ENCODE measurements at regions not wholly inside any gene's neighbourhood (a gene's known extent, or its start where the extent isn't known, plus 50 kb on each side); places are given as distances from the start of the nearest gene placed in this dataset.

DNA sequence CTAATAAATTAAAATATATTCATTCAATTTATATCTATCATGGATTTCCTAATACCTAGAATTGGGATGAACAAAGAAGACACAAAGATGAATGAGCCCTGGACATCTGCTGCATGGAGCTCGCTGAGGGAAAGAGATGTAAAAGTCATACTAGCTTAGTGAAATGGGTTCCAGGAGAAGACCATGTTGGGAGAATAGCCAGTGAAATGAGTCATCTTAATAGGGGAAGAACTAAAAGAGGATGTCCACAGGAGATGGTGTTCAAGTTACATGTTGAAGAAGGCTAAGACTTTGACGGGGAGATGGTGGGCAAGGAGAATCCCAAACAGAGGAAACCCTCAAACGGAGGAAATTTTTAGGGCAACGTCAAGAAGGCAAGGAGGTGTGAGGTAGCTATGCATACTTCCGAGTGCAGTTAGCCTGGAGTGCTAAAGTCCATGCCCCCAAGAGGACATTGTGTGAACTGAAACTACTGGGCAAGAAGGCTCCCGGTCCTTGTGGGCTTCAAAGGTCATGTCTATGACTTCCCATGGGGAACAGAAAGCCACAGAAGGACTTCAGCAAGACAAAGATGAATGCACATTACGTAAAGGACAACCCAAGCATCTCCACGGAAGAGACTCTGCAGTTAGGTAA, 220.5 kb upstream of the CDH11 start:
- no peak overlapping the region for H3K4me3 Mint-ChIP-seq
- no peaks in the 10 kb centered on the region for H3K4me1 Mint-ChIP-seq
- H3K27ac Mint-ChIP-seq = no peak overlapping the region
- peaks cover 8 to 12% of the 10 kb centered on the region in 2 donors for H3K9me3 Mint-ChIP-seq
- ATAC-seq (no peak), DNase-seq (no peak)
- no peaks in the 10 kb centered on the region for H3K27me3 Mint-ChIP-seq

DNA sequence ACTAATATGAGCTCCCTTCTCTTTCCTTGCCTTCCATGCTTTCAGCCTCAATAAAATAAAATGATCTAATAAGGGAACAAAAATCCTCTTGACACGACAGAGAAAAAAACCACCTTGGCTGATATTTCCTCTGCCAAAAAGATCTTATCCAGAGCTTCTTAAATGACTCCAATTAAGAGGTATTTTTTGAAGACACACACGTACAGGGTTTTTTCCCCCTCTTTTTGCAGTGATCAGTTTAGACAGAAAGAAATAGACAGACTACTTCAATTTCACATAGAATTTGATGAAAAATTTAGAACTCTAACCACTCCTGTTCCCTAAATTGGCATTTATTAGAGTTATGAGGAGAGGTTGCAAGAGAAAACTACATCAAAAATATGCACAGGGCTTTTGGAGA, 217.2 kb upstream of the CDH11 start:
- peaks cover 12 to 18% of the 10 kb centered on the region in 2 donors for H3K9me3 Mint-ChIP-seq

GRCh38 chr16:65336160-65336559, 214.3 kb upstream of the CDH11 start:
- Mint-ChIP-seq H3K4me3 (no peak overlapping the region), H3K27me3 (no peaks in the 10 kb centered on the region), H3K4me1 (no peaks in the 10 kb centered on the region), H3K9me3 (peaks cover 3 to 18% of the 10 kb centered on the region in 2 donors), H3K27ac (no peak overlapping the region)
- no peak for DNase-seq
- ATAC-seq = no peak

More for the DNA sequence above, 217.2 kb upstream of the CDH11 start:
- no peaks in the 10 kb centered on the region for H3K27me3 Mint-ChIP-seq
- H3K27ac Mint-ChIP-seq = no peak overlapping the region
- ATAC-seq (no peak), DNase-seq (no peak)
- H3K4me1 Mint-ChIP-seq = no peaks in the 10 kb centered on the region
- no peak overlapping the region for H3K4me3 Mint-ChIP-seq

DNA sequence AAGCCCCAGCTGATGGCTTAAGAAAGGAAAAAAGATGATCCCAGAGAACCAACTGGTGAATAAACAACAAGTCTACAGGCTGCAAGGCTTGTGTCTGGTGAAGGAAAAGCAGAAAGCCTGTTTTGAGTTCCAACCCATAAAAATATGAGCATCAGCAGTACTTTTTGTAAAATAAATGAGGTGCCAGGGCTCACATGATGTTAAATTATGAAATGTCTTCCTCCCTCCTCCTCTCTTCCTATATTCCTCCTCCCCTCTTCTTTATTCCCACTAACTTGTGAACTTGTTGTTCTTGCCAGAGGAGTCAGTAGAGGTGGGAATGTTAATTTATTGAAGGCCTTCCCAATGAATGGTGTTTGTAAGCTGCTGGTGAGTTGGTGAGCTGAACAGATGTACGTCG, 212.2 kb upstream of the CDH11 start:
- ATAC-seq (no peak), DNase-seq (no peak)
- Mint-ChIP-seq H3K27ac (peak overlapping the region in 1 of 2 donors; percentile 29), H3K4me3 (no peak overlapping the region), H3K9me3 (peaks cover 8 to 19% of the 10 kb centered on the region in 2 donors), H3K27me3 (no peaks in the 10 kb centered on the region), H3K4me1 (no peaks in the 10 kb centered on the region)

- DNase-seq (no peak), ATAC-seq (no peak)
- Mint-ChIP-seq H3K4me1 (no peaks in the 10 kb centered on the region), H3K9me3 (peaks cover 8 to 19% of the 10 kb centered on the region in 2 donors), H3K4me3 (no peak overlapping the region), H3K27me3 (no peaks in the 10 kb centered on the region), H3K27ac (no peak overlapping the region)
Observed at GRCh38 chr16:65333283-65333682, 211.4 kb upstream of the CDH11 start.

GRCh38 chr16:65327346-65327745, 205.5 kb upstream of the CDH11 start:
- ATAC-seq = no peak

DNA sequence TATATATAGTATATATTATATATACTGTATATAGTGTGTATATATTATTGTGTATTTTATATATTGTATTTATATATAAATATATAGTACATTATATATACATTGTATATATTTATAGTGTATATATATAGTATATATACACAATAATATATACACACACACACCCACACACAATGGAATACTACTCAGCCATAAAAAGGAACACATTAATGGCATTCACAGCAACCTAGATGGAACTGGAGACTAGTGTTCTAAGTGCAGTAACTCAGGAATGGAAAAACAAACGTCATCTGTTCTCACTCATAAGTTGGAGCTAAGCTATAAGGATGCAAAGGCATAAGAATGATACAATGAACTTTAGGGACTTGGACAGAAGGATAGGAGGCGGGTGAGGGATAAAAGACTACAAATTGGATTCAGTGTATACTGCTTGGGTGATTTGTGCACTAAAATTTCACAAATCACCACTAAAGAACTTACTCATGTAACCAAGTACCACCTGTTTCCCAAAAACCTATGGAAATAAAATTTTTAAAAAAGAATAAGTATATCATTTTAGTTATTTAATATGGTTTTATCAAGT, 201.9 kb upstream of the CDH11 start:
- H3K4me1 Mint-ChIP-seq = no peaks in the 10 kb centered on the region
- DNase-seq (no peak), ATAC-seq (peak; percentile 59)
- H3K27ac Mint-ChIP-seq = no peak overlapping the region
- peaks cover 0 to 6% of the 10 kb centered on the region in 2 donors for H3K9me3 Mint-ChIP-seq
- H3K4me3 Mint-ChIP-seq = no peak overlapping the region
- H3K27me3 Mint-ChIP-seq = no peaks in the 10 kb centered on the region

More at GRCh38 chr16:65327346-65327745, 205.5 kb upstream of the CDH11 start:
- H3K27me3 Mint-ChIP-seq = no peaks in the 10 kb centered on the region
- peaks cover 8 to 13% of the 10 kb centered on the region in 2 donors for H3K9me3 Mint-ChIP-seq
- no peak for DNase-seq
- no peak overlapping the region for H3K4me3 Mint-ChIP-seq
- no peaks in the 10 kb centered on the region for H3K4me1 Mint-ChIP-seq
- no peak overlapping the region for H3K27ac Mint-ChIP-seq

- Mint-ChIP-seq H3K4me3 (no peak overlapping the region), H3K9me3 (peaks cover 0 to 6% of the 10 kb centered on the region in 2 donors), H3K27ac (no peak overlapping the region), H3K4me1 (no peaks in the 10 kb centered on the region), H3K27me3 (no peaks in the 10 kb centered on the region)
- no peak for ATAC-seq
- no peak for DNase-seq
Observed at GRCh38 chr16:65319621-65320231, 197.9 kb upstream of the CDH11 start.

DNA sequence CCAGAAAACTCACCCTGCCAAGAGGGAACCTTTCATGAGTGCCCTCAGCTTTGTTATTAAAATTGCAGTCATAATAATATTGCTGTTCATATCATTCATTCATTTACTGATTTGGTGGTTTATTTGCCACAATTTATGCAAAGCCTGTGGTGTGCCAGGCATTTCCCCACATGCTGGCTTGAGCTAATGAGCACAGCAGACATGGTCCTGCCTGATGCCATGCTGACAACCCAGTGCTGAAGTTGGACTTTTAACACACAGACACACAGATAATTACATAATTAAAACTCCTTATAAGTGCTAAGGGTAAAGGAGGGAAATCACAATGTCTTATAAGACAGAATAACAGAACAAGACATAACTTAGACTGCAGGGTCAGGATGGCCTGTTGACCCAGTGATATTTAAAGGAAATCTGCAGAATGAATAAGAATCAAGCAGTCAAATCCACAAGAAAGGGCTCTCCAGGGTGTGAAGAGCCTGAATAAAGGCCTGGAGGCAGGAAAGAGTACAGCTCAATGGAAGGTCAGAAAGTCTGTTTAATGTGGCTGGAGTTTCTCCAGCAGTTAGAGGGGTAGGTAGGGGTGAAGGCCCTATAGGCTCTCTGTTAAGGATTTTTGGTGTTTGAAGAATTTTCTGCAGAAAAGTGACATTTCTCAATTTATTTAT, 196.9 kb upstream of the CDH11 start:
- DNase-seq = no peak
- Mint-ChIP-seq H3K4me1 (no peaks in the 10 kb centered on the region), H3K4me3 (no peak overlapping the region), H3K27me3 (no peaks in the 10 kb centered on the region), H3K27ac (no peak overlapping the region), H3K9me3 (peaks cover 0 to 3% of the 10 kb centered on the region in 2 donors)
- no peak for ATAC-seq

- Mint-ChIP-seq H3K4me1 (no peaks in the 10 kb centered on the region), H3K4me3 (no peak overlapping the region), H3K27me3 (no peaks in the 10 kb centered on the region), H3K9me3 (no peaks in the 10 kb centered on the region), H3K27ac (no peak overlapping the region)
- no peak for ATAC-seq
- DNase-seq = no peak
Observed at GRCh38 chr16:65318138-65318537, 196.3 kb upstream of the CDH11 start.

GRCh38 chr16:65316808-65317207, 194.9 kb upstream of the CDH11 start:
- Mint-ChIP-seq H3K9me3 (no peaks in the 10 kb centered on the region), H3K27me3 (no peaks in the 10 kb centered on the region), H3K4me1 (no peaks in the 10 kb centered on the region), H3K27ac (no peak overlapping the region), H3K4me3 (no peak overlapping the region)
- ATAC-seq (no peak), DNase-seq (no peak)

DNA sequence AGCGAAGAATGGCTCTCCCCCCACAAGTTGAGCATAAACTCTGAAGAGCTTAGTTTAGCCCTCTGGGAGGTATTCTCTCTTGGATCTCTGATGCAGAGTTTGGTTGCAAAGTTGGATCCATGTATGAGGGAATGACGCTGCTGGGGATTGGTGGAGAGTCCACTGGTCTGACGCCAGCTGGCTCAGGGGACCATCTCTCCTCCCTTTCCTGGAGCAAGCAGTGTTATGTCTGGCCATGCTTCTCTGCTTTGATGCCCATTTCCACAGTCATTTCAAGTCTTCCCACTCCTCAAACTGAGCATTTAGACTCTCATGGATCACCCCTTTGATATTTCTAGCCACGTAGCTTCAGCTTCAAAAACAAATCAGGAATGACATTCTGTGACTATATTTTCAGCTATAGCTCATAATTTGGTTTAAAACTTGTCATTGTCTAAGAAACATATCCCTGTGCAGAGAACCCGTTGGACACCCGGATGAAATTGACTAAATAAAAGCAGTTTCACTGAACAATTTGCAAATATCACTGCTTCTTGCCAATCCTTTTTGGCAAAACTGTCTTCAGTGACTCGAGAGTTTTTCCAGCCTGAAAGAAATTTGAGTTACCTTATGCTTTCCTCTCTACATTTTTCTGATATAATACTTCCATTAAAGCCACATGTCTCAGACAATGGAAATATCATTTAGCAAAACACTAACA, 193.4 kb upstream of the CDH11 start:
- no peaks in the 10 kb centered on the region for H3K4me1 Mint-ChIP-seq
- ATAC-seq (no peak), DNase-seq (no peak)
- H3K4me3 Mint-ChIP-seq = no peak overlapping the region
- H3K27ac Mint-ChIP-seq = no peak overlapping the region
- H3K9me3 Mint-ChIP-seq = no peaks in the 10 kb centered on the region
- H3K27me3 Mint-ChIP-seq = no peaks in the 10 kb centered on the region

- Mint-ChIP-seq H3K27ac (no peak overlapping the region), H3K27me3 (no peaks in the 10 kb centered on the region), H3K9me3 (no peaks in the 10 kb centered on the region), H3K4me1 (no peaks in the 10 kb centered on the region), H3K4me3 (no peak overlapping the region)
- ATAC-seq (no peak), DNase-seq (no peak)
Observed at GRCh38 chr16:65314627-65315008, 192.8 kb upstream of the CDH11 start.

- ATAC-seq (no peak), DNase-seq (no peak)
- Mint-ChIP-seq H3K27me3 (no peaks in the 10 kb centered on the region), H3K9me3 (no peaks in the 10 kb centered on the region), H3K4me3 (no peak overlapping the region), H3K27ac (no peak overlapping the region), H3K4me1 (no peaks in the 10 kb centered on the region)
Observed at GRCh38 chr16:65313936-65314626, 192.2 kb upstream of the CDH11 start.

GRCh38 chr16:65312795-65313194, 190.9 kb upstream of the CDH11 start:
- Mint-ChIP-seq H3K4me3 (no peak overlapping the region), H3K9me3 (no peaks in the 10 kb centered on the region), H3K4me1 (no peaks in the 10 kb centered on the region), H3K27me3 (no peaks in the 10 kb centered on the region), H3K27ac (no peak overlapping the region)
- ATAC-seq = no peak
- DNase-seq = no peak

Data from stimulated activated naive CD8-positive, alpha-beta T cell treated with anti-CD3 and anti-CD28 coated beads, Interleukin-15, amount 100 ng/mL, for 72 hours (primary cell).